CD14-positive monocyte (primary cell): ENCODE measurements at regions not wholly inside any gene's neighbourhood (a gene's known extent, or its start where the extent isn't known, plus 50 kb on each side); places are given as distances from the start of the nearest gene placed in this dataset.

ENCODE experiments used
- DNase-seq, 3 donors: peaks; one replicate each; pipeline ENCODE4 v3.0.0-alpha.2; 2011 to 2022
- H2AFZ ChIP-seq: 2 replicates; pipeline ENCODE4 v1.6.0; 2012; ENCODE audit warnings: mild to moderate bottlenecking, low read depth, low read length, inconsistent platforms; ENCODE audit not compliant: insufficient read depth, poor library complexity, severe bottlenecking
- H3K27ac ChIP-seq, 2 donors: 1 replicate in 1 of 2; 2 replicates in 1 of 2; pipeline ENCODE4 v1.5.1; 2012 to 2013; ENCODE audit warnings: low read length in 2 of 2, control low read depth in 1 of 2, inconsistent platforms in 1 of 2, low read depth in 1 of 2, mild to moderate bottlenecking in 1 of 2
- H3K27me3 ChIP-seq, 2 donors: one replicate each; pipeline versions ENCODE4 v1.6.0 to v1.6.1; 2011 to 2013; ENCODE audit warnings: low read length in 2 of 2; ENCODE audit not compliant: control insufficient read depth in 2 of 2, insufficient read depth in 2 of 2
- H3K36me3 ChIP-seq, 2 donors: replicated peaks in 1 of 2; 1 replicate in 1 of 2; 2 replicates in 1 of 2; pipeline versions ENCODE4 v1.5.1 to v1.6.1; 2012 to 2013; ENCODE audit warnings: low read length in 2 of 2, control low read depth in 1 of 2, inconsistent platforms in 1 of 2, mild to moderate bottlenecking in 1 of 2; ENCODE audit not compliant: insufficient read depth in 2 of 2, control insufficient read depth in 1 of 2
- H3K4me1 ChIP-seq, 2 donors: 1 replicate in 1 of 2; 2 replicates in 1 of 2; pipeline versions ENCODE4 v1.5.1 to v1.6.1; 2012 to 2013; ENCODE audit warnings: low read length in 2 of 2, control low read depth in 1 of 2, inconsistent platforms in 1 of 2, mild to moderate bottlenecking in 1 of 2, moderate library complexity in 1 of 2; ENCODE audit not compliant: insufficient read depth in 2 of 2, control insufficient read depth in 1 of 2
- H3K4me2 ChIP-seq: replicated peaks from 2 replicates; pipeline ENCODE3; 2012; ENCODE audit warnings: low read length, moderate library complexity, mild to moderate bottlenecking; ENCODE audit not compliant: poor library complexity, severe bottlenecking; ENCODE audit errors: extremely low read depth
- H3K4me3 ChIP-seq, 3 experiments: fragments of 200-600 bp in 1 of 3; sonication (generic) in 1 of 3; replicated peaks in 1 of 3; 1 replicate in 2 of 3; 2 replicates in 1 of 3; pipeline ENCODE4 v1.5.1; 2011 to 2013; ENCODE audit warnings: low read length in 3 of 3, mild to moderate bottlenecking in 3 of 3, control low read depth in 2 of 3, low read depth in 2 of 3, inconsistent platforms in 1 of 3, moderate library complexity in 1 of 3
- H3K79me2 ChIP-seq: 2 replicates; pipeline ENCODE4 v1.6.0; 2012; ENCODE audit warnings: mild to moderate bottlenecking, control low read depth, inconsistent platforms, low read length, moderate library complexity; ENCODE audit not compliant: insufficient read depth
- H3K9ac ChIP-seq: 2 replicates; pipeline ENCODE4 v1.6.0; 2017; ENCODE audit warnings: low read length, mild to moderate bottlenecking; ENCODE audit not compliant: insufficient read depth, poor library complexity, severe bottlenecking
- H3K9me3 ChIP-seq, 2 donors: replicated peaks in 1 of 2; 1 replicate in 1 of 2; 2 replicates in 1 of 2; pipeline versions ENCODE4 v1.5.1 to v1.6.1; 2012 to 2013; ENCODE audit warnings: low read length in 2 of 2, control low read depth in 1 of 2; ENCODE audit not compliant: control insufficient read depth in 1 of 2, insufficient read depth in 1 of 2
- H4K20me1 ChIP-seq: 2 replicates; pipeline ENCODE4 v1.6.0; 2012; ENCODE audit warnings: mild to moderate bottlenecking, low read length, control low read depth, moderate library complexity; ENCODE audit not compliant: insufficient read depth
- H3K27ac Mint-ChIP-seq, 7 donors: one replicate each; pipeline ENCODE4 v1.8.0; 2020; ENCODE audit warnings: mild to moderate bottlenecking in 7 of 7, mixed read lengths in 7 of 7, moderate library complexity in 6 of 7, inconsistent platforms in 2 of 7
- H3K27me3 Mint-ChIP-seq, 3 donors: one replicate each; pipeline ENCODE4 v1.8.0; 2021 to 2022; ENCODE audit warnings: low read depth in 3 of 3, mild to moderate bottlenecking in 3 of 3, mixed read lengths in 3 of 3, moderate library complexity in 3 of 3, inconsistent platforms in 1 of 3
- H3K36me3 Mint-ChIP-seq, 2 donors: one replicate each; pipeline ENCODE4 v1.8.0; 2020; ENCODE audit warnings: mixed read lengths in 2 of 2, inconsistent platforms in 1 of 2, mild to moderate bottlenecking in 1 of 2
- H3K4me1 Mint-ChIP-seq: one replicate; pipeline ENCODE4 v1.8.0; 2020; ENCODE audit warnings: mild to moderate bottlenecking, mixed read lengths
- H3K4me3 Mint-ChIP-seq, 2 donors: one replicate each; pipeline ENCODE4 v1.8.0; 2020; ENCODE audit warnings: mild to moderate bottlenecking in 2 of 2, mixed read lengths in 2 of 2, moderate library complexity in 1 of 2
- H3K9me3 Mint-ChIP-seq, 7 donors: one replicate each; pipeline ENCODE4 v1.8.0; 2020 to 2022; ENCODE audit warnings: mixed read lengths in 7 of 7, mild to moderate bottlenecking in 6 of 7, moderate library complexity in 6 of 7, inconsistent platforms in 2 of 7
- CTCF ChIP-seq: fragments of 200-600 bp; IDR thresholded peaks from one replicate; pipeline ENCODE4 v1.8.0; 2022; ENCODE audit warnings: antibody characterized with exemption, mild to moderate bottlenecking
- WGBS: methylation state at CpG from one replicate; pipeline ENCODE4 v1.1.5; 2013; ENCODE audit warnings: missing lambda C conversion rate; ENCODE audit not compliant: insufficient coverage; 5-methylcytosine and 5-hydroxymethylcytosine counted together
- intact Hi-C, 2 donors: fragments of 100-400 bp; cut with micrococcal nuclease; formaldehyde crosslinking; loops; one replicate each; pipeline versions ENCODE4 v1.15.0 to v1.15.1; 2023

- peaks cover 2 to 7% (median 3%) of the 10 kb centered on the region in 7 donors for H3K9me3 Mint-ChIP-seq
- no peaks in the 10 kb centered on the region for H3K79me2 ChIP-seq
- TF ChIP-seq CTCF, result no peak
- intact Hi-C loops, result no loop called here
- H3K4me1 ChIP-seq, result no peaks in the 10 kb centered on the region
- H3K36me3 ChIP-seq, result no peaks in the 10 kb centered on the region
- no peak for DNase-seq
- no peaks in the 10 kb centered on the region for H3K27me3 ChIP-seq
- no peak overlapping the region for H3K4me2 ChIP-seq
- no peak overlapping the region for H3K4me3 Mint-ChIP-seq
- peaks cover 0 to 3% (median 0%) of the 10 kb centered on the region in 3 donors for H3K27me3 Mint-ChIP-seq
- H3K27ac ChIP-seq, result no peak overlapping the region
- H3K27ac Mint-ChIP-seq, result no peak overlapping the region
- H3K9ac ChIP-seq, result no peak overlapping the region
- H2AFZ ChIP-seq, result no peak overlapping the region
- H3K4me3 ChIP-seq, result no peak overlapping the region
- WGBS, result 86% methylated on average over 1 of the region's 1 CpG
- no peaks in the 10 kb centered on the region for H3K9me3 ChIP-seq
- H3K4me1 Mint-ChIP-seq, result no peaks in the 10 kb centered on the region
- H4K20me1 ChIP-seq, result no peaks in the 10 kb centered on the region
- H3K36me3 Mint-ChIP-seq, result no peaks in the 10 kb centered on the region
These were observed 482.5 kb upstream of the UBE2E2 start for GRCh38 chr3:22720596-22720995.

GRCh38 chr3:22724420-22724819 is 478.7 kb upstream of the UBE2E2 start:
- Mint-ChIP-seq H3K4me3 (no peak overlapping the region), H3K36me3 (no peaks in the 10 kb centered on the region), H3K27ac (no peak overlapping the region), H3K9me3 (peaks cover 0 to 2% (median 2%) of the 10 kb centered on the region in 7 donors), H3K4me1 (peaks cover 4% of the 10 kb centered on the region), H3K27me3 (peaks cover 2 to 3% (median 3%) of the 10 kb centered on the region in 3 donors)
- H3K9ac ChIP-seq, result no peak overlapping the region
- no peak overlapping the region for H2AFZ ChIP-seq
- H3K4me2 ChIP-seq, result no peak overlapping the region
- H3K79me2 ChIP-seq, result no peaks in the 10 kb centered on the region
- H3K4me3 ChIP-seq, result no peak overlapping the region
- no peak for TF ChIP-seq CTCF
- intact Hi-C loops, result no loop called here
- H4K20me1 ChIP-seq, result no peaks in the 10 kb centered on the region
- H3K27me3 ChIP-seq, result no peaks in the 10 kb centered on the region
- H3K4me1 ChIP-seq, result no peaks in the 10 kb centered on the region
- no peak overlapping the region for H3K27ac ChIP-seq
- no peaks in the 10 kb centered on the region for H3K36me3 ChIP-seq
- no peak for DNase-seq
- no peaks in the 10 kb centered on the region for H3K9me3 ChIP-seq
